ENCODE measurements at regions not wholly inside any gene's neighbourhood (a gene's known extent, or its start where the extent isn't known, plus 50 kb on each side); places are given as distances from the start of the nearest gene placed in this dataset.
"Not testable (repeated sequence)": the region's sequence is repeated elsewhere in the genome, so short reads cannot be mapped to it uniquely, and the experiment has no call there.

DNA sequence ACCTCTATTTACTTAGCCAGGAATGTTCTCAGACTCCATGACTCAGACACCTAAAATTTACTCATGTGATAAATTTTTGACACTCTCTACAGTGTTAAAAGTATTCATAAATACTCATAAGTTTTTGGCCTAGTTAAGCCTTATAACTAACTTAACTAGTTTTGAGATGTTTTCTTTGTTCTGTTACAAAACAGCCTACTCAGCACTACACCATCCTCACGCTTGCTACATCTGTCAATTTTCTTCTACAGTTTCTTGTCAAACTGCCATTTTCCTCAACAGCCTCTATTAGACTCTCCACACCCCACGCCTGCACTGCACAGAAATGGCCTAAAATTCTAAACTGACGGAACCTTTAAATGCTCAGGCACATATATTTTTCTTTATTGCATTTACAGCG is 195.5 kb downstream of the ANXA1 start:
- DNase-seq: no peak

- no peak for DNase-seq
These were observed 196.1 kb downstream of the ANXA1 start for GRCh38 chr9:73347720-73348119.

DNA sequence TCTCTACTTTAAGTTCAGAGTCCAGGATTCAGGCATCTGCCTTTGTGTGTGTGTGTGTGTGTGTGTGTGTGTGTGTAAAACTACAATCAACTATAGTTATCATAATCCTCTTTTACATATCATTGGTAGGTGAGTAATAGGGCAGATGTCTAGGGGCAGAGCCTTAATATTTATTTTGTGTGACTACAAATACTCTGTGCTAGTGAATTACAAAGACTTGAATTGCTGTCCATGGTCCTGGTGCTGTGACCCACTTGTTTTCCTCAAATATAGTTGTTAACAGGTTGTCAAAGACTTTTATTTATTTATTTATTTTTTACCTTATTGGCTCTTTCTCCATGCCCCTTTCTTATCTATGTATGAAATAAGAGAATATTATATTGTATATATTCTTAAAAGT is 196.8 kb downstream of the ANXA1 start:
- no peak for DNase-seq

DNA sequence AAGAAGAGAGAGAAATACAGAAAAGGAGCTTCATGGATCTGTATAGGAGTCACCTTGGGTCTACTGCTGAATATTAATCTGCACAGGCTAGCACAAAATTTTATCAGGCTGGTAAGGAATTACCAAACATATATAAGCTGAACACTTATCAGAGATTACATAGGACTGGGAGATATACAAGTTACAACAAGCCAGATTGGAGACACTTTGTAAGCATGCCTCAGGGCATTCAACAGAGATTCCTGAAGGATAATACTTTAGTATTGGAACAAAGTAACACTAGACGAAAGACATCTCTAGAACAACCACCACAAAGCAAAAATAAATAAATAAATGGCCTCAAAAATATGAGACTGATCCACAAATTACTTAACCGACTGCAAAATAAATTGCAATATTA is 197.8 kb downstream of the ANXA1 start:
- DNase-seq: no peak

- DNase-seq: no peak
These were observed 205.9 kb downstream of the ANXA1 start for GRCh38 chr9:73357607-73358006.

DNA sequence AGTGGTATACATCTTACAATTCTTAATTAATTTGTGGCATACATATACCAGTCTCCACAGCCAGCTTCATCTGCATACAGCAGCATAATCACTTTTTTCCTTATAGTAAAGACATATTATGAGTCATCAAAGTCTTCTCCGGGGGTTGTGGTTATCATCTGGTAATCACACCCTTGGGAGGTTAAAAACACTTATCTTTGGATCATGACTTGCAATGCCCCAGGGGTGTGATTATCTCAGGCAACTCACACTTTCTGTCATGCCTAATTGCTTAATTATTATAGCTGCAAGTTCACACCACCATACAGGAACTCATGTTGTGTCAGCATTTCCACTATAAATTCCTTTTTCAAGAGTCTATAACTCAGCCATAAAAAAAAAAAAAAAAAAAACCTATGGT is 218.4 kb downstream of the ANXA1 start:
- DNase-seq: no peak

DNA sequence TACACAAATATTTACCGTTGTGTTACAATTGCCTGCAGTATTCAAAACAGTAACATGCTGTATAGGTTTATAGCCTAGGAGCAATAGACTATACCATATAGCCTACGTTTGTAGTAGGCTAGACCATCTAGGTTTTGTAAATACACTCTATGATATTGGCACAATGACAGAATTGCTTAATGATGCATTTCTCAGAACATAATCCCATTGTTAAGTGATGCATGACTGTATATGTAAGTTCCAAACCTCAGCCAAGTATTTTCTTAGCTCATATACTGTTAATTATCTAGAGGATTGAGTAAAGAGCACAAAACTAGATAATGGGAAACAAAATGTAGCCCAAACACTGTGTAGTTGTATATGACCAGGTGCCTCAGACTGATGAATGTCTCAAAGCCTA is 220.1 kb downstream of the ANXA1 start:
- no peak for DNase-seq

- no peak for DNase-seq
These were observed 228.7 kb downstream of the ANXA1 start for GRCh38 chr9:73380411-73380810.

DNA sequence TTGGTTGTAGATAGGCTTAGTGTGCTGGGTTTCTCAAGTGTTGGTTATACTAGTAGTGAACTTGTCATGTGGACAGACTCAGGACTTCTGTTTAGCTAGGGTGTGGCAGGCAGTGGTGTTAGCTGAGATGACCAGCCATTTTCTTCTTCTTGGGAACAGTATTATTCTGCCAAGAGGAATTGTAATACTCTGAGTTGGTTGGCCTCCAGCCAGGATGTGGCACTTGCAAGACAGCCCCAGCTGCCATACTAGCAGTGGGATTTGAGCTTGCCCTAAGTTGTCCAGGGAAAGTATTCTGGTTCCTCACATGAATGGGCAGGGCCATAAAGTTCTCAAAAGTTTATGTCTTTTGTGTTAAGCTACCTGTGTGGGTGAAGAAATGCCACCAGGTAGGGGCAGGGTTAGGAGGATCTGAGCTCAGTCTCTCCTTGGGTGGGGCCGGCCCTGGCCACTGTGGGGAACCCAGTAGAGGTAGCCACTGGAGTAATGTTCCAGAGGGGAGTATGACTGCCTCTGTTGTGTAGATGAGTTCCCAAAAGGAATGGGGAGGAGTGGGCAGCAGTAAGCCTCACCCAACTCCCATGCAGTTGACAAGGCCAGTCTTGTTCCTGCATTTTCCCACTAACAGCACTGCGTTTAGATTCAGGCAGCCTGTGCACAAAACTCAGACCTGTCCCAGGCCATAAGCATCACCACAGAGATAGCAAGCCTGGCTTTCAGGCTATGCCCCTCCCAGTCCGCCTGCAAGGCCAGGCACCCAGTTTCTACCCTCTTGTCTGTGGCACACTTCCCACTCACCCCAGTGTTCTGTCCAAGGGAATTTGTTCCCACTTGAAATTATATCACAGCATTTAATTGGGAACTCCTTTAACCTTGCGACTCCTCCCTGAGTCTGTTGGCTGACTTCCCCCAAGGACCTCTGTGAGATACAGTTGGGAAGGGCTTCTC is 250.7 kb downstream of the ANXA1 start:
- DNase-seq: no peak

- no peak for DNase-seq
These were observed 259.8 kb downstream of the ANXA1 start for GRCh38 chr9:73411494-73411893.

DNA sequence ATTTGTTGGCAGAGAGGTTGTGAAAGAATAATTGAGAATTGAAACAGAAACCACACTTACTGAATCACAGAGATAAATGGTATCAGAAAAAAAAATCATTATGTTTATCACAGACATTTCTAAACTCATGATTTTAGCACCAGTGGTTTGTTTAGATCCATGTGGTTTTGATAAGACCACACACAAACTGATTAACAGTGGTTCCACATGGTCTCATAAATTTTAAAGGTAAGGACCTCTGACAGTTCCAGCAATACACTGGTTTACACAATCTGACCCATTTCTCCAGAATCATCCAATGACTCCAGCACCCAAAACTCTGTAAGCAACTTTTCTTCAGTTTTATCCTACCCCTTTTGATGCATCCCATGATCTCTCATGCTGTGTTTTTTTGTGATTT is 261.2 kb downstream of the ANXA1 start:
- no peak for DNase-seq

DNA sequence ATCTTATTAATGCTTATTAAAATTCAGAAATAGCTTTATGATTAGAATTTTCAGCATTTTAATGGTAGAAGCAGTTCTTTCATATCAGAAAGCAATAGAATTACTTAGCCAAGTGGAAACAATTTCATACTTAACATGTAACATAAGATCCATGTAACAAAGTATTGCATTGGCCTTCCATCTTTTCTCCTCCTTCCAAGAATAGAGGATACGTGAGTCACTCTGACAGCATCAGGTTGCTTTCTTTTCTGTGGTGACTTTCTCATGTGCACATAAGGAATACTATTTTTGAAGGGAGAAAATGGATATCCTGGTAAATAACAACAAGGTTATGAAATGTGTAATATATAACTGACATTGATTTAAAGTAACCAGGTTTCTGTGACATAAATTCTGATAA is 272.2 kb downstream of the ANXA1 start:
- DNase-seq: no peak

DNA sequence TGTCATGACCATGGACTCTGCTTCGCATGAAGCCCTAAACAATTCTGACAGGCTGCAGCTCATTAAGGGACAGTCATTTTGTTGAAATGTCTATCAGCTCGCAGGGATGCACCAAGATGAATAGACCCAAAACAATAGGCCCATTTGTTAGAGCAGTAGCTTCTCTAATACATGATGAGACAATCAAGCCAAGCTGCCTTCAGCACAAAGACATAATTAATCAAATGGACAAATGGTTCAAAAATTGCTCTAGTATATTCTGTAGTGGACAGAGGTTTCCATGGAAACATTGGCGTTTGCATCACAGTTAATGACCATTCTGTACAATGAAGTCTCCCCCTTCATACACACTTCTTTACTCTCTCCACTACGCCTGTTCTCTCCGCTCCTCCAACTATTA is 274.6 kb downstream of the ANXA1 start:
- no peak for DNase-seq

- DNase-seq: no peak
These were observed 283.2 kb downstream of the ANXA1 start for GRCh38 chr9:73434826-73435225.

DNA sequence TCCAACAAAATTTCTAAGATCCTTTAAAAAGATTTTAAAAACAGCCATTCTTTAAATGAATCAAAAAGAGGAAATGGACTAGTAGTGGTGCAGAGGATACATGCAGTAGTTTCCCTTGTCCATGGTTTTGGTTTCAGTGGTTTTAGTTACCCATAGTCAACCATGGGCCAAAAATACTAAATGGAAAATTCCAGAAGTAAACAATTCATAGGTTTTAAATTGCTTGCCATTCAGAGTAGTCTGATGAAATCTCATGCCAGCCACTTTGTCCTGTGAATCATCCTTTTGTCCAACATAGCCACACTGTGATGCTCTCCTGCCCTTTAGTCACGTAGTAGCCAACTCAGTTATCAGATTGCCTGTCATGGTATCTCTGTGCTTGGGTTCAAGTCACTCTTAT is 286.1 kb downstream of the ANXA1 start:
- no peak for DNase-seq

GRCh38 chr9:73439839-73440238 is 288.2 kb downstream of the ANXA1 start:
- not testable (repeated sequence) for DNase-seq

- DNase-seq: no peak
These were observed 289.6 kb downstream of the ANXA1 start for GRCh38 chr9:73441223-73441622.

- DNase-seq: no peak
These were observed 290.5 kb downstream of the ANXA1 start for GRCh38 chr9:73441890-73442818.

DNA sequence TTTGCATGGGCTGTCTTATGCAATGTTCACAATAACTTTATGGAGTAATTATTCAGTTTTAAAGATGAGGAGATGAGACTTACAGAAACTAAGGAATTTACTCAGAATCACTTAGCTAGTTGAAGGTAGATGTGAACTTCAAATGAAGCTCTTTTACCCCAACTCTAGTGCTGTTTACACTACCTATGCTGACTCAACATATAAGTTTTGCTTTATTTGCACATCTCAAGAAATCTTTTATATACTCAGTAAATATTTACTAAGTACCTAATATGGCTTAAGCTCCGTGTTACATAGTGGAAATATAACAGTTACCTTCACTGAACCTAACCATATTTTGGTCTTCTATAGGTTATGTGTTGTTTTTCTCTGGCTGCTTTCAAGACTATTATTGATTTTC is 293.2 kb downstream of the ANXA1 start:
- DNase-seq: no peak

DNA sequence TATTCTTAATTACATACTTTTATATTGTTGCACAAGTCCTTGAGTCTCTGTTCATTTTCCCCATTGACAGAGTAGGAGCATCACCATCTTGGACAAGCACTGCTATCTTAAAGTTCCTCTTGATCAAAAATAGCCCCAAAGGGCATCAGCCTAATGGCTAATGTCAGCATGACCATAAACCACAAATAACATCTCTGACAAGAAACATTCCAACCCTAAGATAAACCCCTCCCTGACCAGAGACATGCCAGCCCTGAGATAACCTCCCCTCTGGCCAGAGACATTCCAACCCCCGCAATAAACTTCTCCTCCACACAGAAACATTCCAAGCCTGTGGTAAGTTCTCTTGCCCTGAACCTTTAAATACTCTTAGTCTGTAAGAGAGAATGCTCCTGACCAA is 293.7 kb downstream of the ANXA1 start:
- DNase-seq: not testable (repeated sequence)

DNA sequence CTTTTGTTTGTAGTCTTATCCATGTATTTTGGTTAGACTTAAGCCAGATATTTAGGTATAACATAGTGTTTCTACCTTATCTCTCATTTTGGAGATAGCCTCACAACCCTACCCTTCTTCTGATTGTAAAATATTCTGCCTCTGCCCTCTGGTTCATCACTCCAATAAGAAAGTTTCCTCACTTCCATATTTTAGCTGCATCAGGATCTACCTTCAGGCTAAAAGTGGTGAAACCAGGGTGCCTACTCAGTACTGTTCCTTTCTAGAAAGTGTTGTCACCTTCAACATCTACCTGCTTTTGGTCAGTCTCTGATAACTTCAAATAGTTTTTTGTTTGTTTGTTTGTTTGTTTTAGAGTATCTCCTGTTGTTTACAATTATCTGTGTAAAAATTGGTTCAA is 294.6 kb downstream of the ANXA1 start:
- no peak for DNase-seq

DNA sequence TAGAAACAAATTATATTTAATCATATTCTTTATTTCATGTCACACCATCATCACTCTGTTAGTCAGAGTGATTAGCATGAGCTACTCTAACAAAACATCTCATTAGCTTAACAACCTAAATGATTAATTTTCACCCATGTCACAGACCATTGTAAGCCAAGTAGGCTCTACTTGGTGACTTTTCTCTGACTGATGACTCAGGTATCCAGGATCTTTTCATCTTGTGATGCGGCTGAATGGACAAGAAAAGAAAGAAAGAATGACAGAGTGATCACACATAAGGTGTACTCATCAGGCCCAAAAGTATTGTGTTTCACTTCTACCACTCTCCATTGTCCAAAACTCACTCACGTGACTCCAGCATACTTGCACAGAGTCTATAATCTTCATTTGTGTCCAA is 299.3 kb downstream of the ANXA1 start:
- no peak for DNase-seq

GRCh38 chr9:73459817-73460216 is 308.2 kb downstream of the ANXA1 start:
- no peak for DNase-seq

- DNase-seq: no peak
These were observed 317.1 kb downstream of the ANXA1 start for GRCh38 chr9:73468716-73469115.
